ENCODE measurements at regions not wholly inside any gene's neighbourhood (a gene's known extent, or its start where the extent isn't known, plus 50 kb on each side); places are given as distances from the start of the nearest gene placed in this dataset.

- DNase-seq (ENCODE audit: low spot score) = no peak
- TF ChIP-seq CTCF (IDR thresholded peaks at IDR 0.05; ENCODE audit: borderline replicate concordance, control extremely low read depth, extremely low read depth, insufficient read depth, missing control alignments) = no peak
- in situ Hi-C loops (cut with MboI; ENCODE audit: low sequenced_read_pairs, unreplicated experiment) = no loop called here
Measured at GRCh38 chr2:188897096-188897495, 77.1 kb upstream of the COL3A1 start.

- TF ChIP-seq CTCF (IDR thresholded peaks at IDR 0.05; ENCODE audit: borderline replicate concordance, control extremely low read depth, extremely low read depth, insufficient read depth, missing control alignments) = no peak
- in situ Hi-C loops (cut with MboI; ENCODE audit: low sequenced_read_pairs, unreplicated experiment) = no loop called here
- DNase-seq (ENCODE audit: low spot score) = no peak
Measured at GRCh38 chr2:188898261-188898660, 75.9 kb upstream of the COL3A1 start.

GRCh38 chr2:188902901-188903491, 71.2 kb upstream of the COL3A1 start:
- in situ Hi-C loops (cut with MboI; ENCODE audit: low sequenced_read_pairs, unreplicated experiment) = no loop called here
- no peak for TF ChIP-seq CTCF (IDR thresholded peaks at IDR 0.05; ENCODE audit: borderline replicate concordance, control extremely low read depth, extremely low read depth, insufficient read depth, missing control alignments)
- DNase-seq (ENCODE audit: low spot score) = no peak

GRCh38 chr2:188903740-188904139, 70.4 kb upstream of the COL3A1 start:
- in situ Hi-C loops (cut with MboI; ENCODE audit: low sequenced_read_pairs, unreplicated experiment) = no loop called here
- TF ChIP-seq CTCF (IDR thresholded peaks at IDR 0.05; ENCODE audit: borderline replicate concordance, control extremely low read depth, extremely low read depth, insufficient read depth, missing control alignments) = no peak
- DNase-seq (ENCODE audit: low spot score) = no peak

DNA sequence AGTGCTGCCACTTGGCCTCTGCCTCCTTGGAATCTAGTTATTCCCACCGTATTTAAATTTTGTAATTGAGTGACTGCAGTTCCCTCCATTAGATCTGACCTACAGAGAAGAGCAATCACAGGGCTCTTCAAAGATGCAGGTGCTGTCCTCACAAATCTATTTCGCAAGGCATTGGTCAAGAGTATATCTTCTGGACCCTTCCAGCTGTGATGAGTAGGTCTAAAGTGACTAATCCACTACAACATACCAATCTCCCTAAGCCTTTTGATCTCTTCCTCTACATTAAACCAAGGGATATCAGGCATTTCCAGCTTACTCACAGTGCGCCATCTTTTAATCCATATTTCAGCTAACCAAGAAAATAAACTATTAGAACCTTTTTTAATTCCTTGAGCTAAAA, 65.1 kb upstream of the COL3A1 start:
- TF ChIP-seq CTCF (IDR thresholded peaks at IDR 0.05; ENCODE audit: borderline replicate concordance, control extremely low read depth, extremely low read depth, insufficient read depth, missing control alignments) = no peak
- in situ Hi-C loops (cut with MboI; ENCODE audit: low sequenced_read_pairs, unreplicated experiment) = no loop called here
- DNase-seq (ENCODE audit: low spot score) = no peak

- in situ Hi-C loops (cut with MboI; ENCODE audit: low sequenced_read_pairs, unreplicated experiment) = no loop called here
Measured at GRCh38 chr2:188916736-188917135, 57.4 kb upstream of the COL3A1 start.

More at GRCh38 chr2:188916736-188917135, 57.4 kb upstream of the COL3A1 start:
- no peak for DNase-seq (ENCODE audit: low spot score)
- TF ChIP-seq CTCF (IDR thresholded peaks at IDR 0.05; ENCODE audit: borderline replicate concordance, control extremely low read depth, extremely low read depth, insufficient read depth, missing control alignments) = no peak

All from GM13976 (cell line).